ENCODE measurements at regions not wholly inside any gene's neighbourhood (a gene's known extent, or its start where the extent isn't known, plus 50 kb on each side); places are given as distances from the start of the nearest gene placed in this dataset.
"Not testable (repeated sequence)": the region's sequence is repeated elsewhere in the genome, so short reads cannot be mapped to it uniquely, and the experiment has no call there.

DNA sequence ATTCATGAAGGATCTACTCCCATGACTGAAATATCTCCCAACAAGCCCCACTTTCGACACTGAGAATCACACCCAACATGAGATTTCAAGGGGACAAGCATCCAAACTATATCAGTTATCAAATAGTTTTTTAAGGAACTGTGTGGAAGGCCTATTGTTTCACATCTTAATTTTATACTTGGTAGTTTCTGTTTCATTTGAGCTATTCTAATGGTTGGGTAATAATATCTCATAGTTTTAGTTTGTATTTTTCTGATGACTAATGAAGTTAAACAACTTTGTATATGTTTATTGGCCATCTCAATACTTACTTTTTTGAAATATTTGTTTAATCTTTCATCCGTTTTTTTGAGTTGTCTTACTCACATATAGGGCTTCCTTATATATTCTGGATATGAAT is 135.0 kb downstream of the SCG2 start:
- DNase-seq (ENCODE audit: low spot score), result no peak

DNA sequence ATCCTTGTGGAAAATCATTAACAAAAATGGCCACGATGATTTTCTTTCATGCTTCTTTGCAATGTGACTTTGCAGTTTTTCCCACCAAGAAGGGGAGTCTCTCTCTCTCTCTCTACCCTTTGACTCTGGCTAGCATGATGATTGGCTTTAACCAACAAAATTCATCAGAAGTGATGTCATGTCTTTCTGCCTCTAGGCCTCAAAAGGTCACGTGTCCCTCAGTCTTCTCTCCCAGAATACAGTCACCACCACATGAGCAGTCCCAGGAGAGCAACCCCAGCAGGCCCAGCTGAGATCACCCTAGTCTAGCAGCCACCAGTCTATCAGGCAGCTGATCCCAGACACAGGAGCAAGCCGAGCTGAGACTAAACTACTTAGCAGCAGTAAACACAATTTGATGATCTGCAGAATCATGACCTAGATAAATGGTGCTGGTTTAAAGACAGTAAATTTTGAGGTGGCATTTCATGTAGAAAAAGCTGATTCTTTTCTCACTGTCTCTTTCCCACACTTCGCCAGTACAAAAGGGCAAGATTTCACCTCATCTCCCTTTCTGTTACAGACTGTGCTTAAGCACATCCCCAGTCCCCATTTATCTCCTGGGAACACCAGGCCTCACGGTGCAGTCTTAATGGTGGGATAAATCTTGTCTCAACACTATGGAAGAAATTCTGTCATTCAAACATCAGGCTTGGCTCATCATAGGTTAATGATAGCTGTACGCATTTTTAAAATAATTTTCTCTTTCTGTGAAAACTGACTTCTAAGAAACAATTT is 132.7 kb downstream of the SCG2 start:
- peak; percentile 22 for DNase-seq (ENCODE audit: low spot score)

DNA sequence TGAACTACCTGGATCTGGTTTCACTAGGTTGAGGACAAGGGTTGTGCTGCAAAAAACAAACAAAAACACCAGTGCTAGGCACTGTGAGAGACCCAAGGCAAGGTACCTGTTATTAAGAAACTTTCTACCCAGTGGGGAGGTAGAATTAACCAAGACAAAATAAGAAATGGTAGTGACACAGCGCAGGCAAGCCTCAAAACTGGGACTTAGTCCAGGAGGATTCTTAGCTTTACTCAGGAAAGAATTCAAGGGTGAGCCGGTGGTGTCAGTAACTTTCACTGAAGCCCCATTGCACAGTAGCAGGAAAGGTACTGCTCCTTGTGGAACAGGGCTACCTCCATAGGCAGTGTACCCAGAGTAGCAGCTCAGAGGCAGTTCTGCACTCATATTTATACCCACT is 131.6 kb downstream of the SCG2 start:
- no peak for DNase-seq (ENCODE audit: low spot score)

GRCh38 chr2:223472771-223473170 is 129.4 kb downstream of the SCG2 start:
- DNase-seq (ENCODE audit: low spot score), result no peak

GRCh38 chr2:223474893-223475292 is 127.3 kb downstream of the SCG2 start:
- no peak for DNase-seq (ENCODE audit: low spot score)

DNA sequence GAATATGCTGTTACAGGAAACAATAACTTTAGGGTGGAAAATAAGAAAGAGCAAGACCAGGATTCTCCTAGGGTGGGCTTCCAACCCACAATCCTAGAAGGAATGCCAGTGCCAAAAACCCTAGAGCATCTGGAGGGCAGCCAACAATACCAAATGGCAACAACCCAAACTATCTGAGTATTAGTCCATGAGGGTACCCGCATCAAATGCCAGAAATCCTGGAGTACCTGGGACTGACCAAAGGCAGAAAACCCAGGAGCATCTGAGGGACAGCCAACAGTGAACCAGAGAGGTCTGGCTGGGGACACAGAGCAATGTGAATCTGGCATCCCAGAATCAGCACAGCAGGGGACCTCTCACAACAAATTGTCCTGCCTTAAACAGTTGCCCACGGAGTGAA is 126.3 kb downstream of the SCG2 start:
- DNase-seq (ENCODE audit: low spot score), result no peak

DNA sequence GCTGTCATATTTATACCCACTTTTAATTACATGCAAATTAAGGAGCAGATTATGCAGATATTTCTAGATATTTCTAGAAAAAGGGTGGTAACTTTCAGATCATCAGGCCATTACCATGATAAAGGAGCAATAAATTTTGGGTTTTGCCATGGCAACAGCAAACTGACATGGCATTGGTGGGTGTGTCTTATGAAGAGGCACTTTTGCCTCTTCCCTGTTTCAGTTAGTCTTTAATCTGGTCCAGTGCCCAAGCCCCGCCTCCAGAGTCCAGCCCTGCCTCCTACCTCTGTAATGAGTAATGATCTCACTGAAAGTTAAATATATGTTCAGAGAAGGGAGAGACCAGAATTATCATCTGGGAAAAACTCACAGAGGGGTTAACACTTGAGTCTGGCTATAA is 124.8 kb downstream of the SCG2 start:
- no peak for DNase-seq (ENCODE audit: low spot score)

- no peak for DNase-seq (ENCODE audit: low spot score)
Measured at GRCh38 chr2:223481486-223481885, 120.7 kb downstream of the SCG2 start.

DNA sequence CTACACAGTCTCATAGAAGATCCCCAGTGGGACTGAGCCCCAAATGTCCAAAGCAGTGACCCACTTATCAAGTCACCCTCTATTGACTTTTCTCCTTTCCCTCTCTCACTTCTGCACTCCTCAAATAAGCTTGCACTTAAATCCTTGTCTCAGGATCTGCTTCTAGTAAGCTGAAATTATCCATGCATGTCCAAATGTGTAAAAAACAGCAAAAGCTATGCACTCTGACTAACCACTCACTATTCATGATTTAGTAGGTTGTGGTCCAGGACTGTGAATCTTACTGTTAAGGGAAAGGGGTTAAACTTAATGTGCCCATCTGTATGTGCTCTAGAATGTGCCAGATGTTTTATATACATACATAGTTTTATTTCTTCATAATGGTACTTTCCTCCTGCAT is 115.4 kb downstream of the SCG2 start:
- no peak for DNase-seq (ENCODE audit: low spot score)

DNA sequence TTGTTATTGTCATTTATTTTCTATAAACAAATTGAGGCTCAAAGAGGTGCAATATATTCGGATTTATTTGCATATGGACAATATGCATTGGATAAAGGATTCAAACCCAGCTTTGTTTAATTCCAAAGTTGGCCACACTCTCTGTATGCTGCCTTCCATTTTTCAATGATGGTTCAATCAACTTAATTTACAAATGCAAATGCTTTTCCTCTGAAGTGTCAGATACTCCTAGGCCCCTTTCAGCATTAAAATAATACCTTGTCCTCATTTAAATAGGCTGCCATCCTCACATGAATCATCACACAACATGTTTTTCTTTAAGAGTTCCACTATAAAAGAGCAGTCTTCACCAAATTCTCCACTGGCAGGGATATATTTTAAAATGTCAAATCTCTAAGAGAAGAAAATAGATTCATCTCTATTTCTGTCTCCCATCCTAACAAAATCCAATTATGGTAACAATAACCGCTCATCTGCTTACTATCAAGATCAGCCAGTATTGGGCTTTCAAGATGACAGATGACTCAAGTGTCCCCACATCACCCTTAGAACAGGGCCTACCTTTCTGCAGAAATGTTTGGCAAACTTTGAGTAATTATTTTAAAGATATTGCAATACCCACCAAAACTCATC is 114.8 kb downstream of the SCG2 start:
- no peak for DNase-seq (ENCODE audit: low spot score)

DNA sequence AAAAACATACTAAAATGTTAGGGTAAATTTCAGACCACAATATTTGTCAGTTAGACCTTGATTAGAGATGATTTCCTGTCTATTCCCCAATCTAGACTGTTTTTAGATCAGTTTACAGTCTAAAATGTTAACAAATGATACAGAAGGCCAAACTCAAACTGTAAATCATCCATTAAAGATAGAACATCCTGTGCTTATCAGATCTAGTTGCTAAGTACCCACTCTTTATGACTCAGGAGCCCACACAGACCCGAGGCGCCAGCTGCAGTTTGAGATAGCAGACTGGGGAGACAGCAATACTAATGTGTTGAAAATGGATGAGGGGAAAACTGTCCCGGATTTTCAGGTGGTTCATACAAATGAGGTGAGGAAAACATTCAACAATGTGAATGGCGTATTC is 113.3 kb downstream of the SCG2 start:
- DNase-seq (ENCODE audit: low spot score), result peak; percentile 22

- DNase-seq (ENCODE audit: low spot score), result no peak
Measured at GRCh38 chr2:223494496-223494895, 107.7 kb downstream of the SCG2 start.

DNA sequence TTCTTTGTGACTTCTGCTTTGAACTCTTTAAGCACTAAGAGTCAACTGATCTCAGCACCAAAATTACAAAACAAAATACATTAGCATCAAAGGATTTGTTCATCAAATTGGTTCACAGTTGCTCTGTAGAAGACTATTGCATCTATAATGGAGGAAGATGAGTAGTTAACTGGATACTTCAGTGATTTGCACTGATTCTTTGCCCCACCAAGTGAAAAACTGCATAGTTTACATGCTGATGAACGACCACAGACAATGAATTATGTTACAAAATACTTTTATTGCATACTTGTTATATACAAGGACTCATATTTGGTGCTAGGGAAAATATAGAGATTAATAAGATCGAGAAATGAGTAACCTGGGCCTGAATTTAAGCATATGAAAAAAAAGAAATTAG is 107.2 kb downstream of the SCG2 start:
- DNase-seq (ENCODE audit: low spot score), result no peak

GRCh38 chr2:223496853-223497252 is 105.3 kb downstream of the SCG2 start:
- not testable (repeated sequence) for DNase-seq (ENCODE audit: low spot score)

DNA sequence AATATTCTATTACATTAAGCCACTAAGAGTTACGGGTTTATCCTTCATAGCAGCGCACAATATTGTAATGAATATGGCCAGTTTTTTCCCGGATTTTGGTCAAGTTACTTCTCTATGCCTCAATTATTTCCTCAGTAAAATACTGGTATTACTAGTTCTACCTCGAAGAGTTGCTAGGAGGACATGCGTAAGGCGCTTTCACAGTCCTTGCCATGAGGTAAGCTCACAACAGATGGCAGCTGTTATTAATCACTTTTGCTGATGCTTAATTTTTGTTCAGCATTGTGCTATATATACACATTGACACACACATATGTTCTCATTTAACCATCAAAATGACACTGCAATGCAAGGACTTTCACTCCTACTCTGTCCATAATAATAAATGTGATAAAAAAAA is 101.5 kb downstream of the SCG2 start:
- DNase-seq (ENCODE audit: low spot score), result no peak

DNA sequence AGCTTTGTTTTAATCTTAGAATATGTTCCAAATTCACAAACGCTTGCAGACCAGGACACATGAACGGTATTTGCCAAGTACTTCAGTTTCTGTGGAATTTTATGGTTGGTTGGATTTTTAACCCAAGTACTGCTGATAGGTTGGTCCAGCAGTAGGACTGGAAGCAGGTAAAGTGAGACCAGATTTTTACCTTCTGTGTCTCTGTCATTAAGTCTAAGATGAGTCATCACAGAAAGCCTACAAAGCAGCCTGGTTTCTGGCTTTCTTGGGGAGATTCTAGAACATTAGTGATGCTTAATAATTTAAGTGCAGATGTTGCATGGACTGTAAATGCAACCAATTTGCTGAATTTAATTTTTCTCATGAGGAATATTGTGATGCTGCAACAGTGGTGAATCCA is 100.5 kb downstream of the SCG2 start:
- DNase-seq (ENCODE audit: low spot score), result no peak

- DNase-seq (ENCODE audit: low spot score), result no peak
Measured at GRCh38 chr2:223503746-223504145, 98.4 kb downstream of the SCG2 start.

DNA sequence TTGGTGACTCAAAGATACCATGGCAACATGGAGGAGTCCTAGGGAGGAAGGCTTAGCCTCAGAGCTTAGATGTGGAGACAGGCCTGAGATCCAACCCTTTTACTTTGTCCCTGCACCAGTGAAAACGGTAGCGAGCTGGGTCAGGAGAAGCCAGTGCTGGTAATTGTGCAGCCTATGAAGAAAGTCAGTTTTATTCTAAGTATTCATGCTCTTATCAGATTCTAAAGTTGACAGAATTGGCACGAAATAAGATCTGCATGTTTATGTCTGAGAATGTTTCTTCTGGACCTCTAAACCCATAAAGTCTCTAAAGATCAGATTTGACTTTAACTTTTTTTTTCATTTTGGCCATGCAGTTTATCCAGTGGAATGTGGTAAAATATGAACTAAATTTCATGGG is 93.8 kb downstream of the SCG2 start:
- no peak for DNase-seq (ENCODE audit: low spot score)

DNA sequence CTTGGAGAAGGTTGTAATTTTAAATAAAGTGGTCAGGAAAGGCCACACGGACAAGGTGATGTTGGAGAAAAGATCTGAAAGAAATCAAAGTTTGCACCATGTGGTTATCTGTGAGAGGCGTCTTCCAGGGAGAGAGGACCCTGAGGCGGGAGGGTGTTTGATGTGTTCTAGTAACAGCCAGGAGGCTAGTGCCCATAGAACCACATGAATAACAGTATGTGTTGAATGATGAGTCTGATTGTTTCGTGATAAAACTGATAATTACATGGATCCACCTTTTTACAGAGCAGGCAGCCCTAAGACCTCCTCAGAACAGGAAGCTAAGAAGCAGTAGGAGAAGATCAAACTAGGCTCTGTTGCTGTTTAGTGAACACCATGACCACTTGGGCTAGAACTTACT is 91.4 kb downstream of the SCG2 start:
- no peak for DNase-seq (ENCODE audit: low spot score)

DNA sequence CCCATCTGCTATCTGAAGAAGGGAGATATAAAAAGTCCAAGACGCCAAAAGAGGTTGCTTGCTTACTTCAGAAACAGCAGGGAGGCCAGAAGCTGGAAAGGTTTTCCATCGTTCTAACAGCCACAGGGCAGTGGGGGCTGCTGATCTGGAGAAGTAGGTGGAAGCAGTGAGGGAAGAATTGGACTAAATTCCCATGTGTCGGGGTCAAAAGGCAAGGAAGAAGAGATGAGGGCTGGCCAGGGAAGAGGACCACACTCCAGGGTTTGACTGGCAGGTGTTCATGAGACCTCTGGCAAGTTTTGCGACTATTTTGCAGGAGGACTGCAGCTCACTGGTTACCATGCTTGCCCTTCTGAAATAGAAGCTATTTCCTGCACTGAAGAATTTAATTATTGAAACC is 91.0 kb downstream of the SCG2 start:
- DNase-seq (ENCODE audit: low spot score), result no peak

- DNase-seq (ENCODE audit: low spot score), result no peak
Measured at GRCh38 chr2:223513771-223514455, 88.2 kb downstream of the SCG2 start.

- DNase-seq (ENCODE audit: low spot score), result no peak
Measured at GRCh38 chr2:223519471-223519870, 82.7 kb downstream of the SCG2 start.

DNA sequence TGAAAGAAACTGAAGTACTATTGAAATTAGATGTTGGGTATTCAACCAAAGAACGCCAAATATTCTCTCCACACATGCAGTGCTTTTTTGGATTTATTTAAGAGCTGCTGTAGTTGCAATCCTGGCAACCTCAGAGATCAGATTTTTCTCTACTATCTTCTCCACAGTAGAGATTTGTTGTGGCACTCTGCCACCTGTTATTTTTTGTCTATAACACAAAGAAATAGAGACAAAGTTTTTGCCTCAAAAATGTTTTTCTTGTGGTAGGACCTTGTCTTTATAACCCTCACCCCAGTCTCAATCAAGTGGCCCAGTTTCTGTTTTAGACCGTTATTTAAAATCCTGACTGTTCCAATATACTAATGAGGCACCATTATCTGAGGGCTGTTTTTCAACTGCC is 79.4 kb downstream of the SCG2 start:
- DNase-seq (ENCODE audit: low spot score), result no peak
